ENCODE measurements at regions not wholly inside any gene's neighbourhood (a gene's known extent, or its start where the extent isn't known, plus 50 kb on each side); places are given as distances from the start of the nearest gene placed in this dataset.

DNA sequence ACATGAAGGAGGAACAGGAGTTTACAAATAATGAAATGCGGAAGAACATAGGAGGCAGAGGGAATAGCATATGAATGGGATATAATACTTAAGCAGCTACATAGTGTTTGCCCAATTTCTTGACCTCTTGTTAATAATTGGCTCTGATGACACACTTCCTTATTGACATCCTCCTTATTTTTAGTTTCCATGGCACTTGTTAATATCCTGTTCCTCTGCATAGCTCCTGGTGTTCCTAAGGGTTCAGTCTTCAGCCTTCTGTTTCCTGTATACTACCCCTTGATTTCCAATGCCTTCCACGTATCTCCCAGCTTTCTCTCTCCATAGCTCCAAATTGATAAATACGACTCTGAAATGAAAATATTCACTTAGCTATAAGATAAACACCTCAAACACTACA is 663.8 kb upstream of the API5 start:
- TF ChIP-seq POLR2A (IDR thresholded peaks at IDR 0.05): no peak
- TF ChIP-seq, protein P1, sequence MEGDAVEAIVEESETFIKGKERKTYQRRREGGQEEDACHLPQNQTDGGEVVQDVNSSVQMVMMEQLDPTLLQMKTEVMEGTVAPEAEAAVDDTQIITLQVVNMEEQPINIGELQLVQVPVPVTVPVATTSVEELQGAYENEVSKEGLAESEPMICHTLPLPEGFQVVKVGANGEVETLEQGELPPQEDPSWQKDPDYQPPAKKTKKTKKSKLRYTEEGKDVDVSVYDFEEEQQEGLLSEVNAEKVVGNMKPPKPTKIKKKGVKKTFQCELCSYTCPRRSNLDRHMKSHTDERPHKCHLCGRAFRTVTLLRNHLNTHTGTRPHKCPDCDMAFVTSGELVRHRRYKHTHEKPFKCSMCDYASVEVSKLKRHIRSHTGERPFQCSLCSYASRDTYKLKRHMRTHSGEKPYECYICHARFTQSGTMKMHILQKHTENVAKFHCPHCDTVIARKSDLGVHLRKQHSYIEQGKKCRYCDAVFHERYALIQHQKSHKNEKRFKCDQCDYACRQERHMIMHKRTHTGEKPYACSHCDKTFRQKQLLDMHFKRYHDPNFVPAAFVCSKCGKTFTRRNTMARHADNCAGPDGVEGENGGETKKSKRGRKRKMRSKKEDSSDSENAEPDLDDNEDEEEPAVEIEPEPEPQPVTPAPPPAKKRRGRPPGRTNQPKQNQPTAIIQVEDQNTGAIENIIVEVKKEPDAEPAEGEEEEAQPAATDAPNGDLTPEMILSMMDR (IDR thresholded peaks at IDR 0.05): no peak
- TF ChIP-seq POLR2AphosphoS5 (IDR thresholded peaks at IDR 0.05): no peak
- H3K4me1 ChIP-seq: no peaks in the 10 kb centered on the region
- 45 to 47% methylated on average over 3 of the region's 3 CpGs for WGBS, 2 donors (ENCODE audit: low coverage in 1 of 2)
- no peaks in the 10 kb centered on the region for H3K9me3 ChIP-seq
- ATAC-seq: no peak
- no peak overlapping the region for H3K4me3 ChIP-seq
- no peaks in the 10 kb centered on the region for H3K36me3 ChIP-seq
- no peaks in the 10 kb centered on the region for H3K27me3 ChIP-seq
- no peak overlapping the region for H3K27ac ChIP-seq

DNA sequence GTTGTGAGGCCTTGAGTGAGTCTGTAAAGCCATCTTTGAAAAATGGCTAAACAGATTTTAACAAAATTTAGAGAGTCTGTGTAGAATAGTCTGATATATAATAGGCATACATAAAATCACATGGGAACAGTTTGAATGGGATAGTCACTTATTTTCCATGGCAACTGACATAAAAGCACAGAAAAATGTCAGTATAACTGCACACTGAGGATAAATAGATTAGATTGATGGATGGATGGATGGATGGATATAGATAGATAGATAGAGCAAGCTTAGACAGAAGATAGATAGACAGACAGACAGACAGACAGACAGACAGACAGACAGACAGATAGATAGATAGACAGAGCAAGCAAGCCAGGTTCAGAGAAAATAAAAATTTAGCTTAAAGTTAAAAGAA is 660.2 kb upstream of the API5 start:
- no peak overlapping the region for H3K4me3 ChIP-seq
- H3K36me3 ChIP-seq: no peaks in the 10 kb centered on the region
- no peak for ATAC-seq
- H3K4me1 ChIP-seq: no peaks in the 10 kb centered on the region
- peaks cover 0 to 6% (median 0%) of the 10 kb centered on the region in 3 donors for H3K9me3 ChIP-seq
- no peak overlapping the region for H3K27ac ChIP-seq
- no peaks in the 10 kb centered on the region for H3K27me3 ChIP-seq
- no peak for TF ChIP-seq POLR2A (IDR thresholded peaks at IDR 0.05)
- no peak for TF ChIP-seq POLR2AphosphoS5 (IDR thresholded peaks at IDR 0.05)
- TF ChIP-seq EP300 (IDR thresholded peaks at IDR 0.05): no peak
- TF ChIP-seq, protein P1 (IDR thresholded peaks at IDR 0.05): no peak

DNA sequence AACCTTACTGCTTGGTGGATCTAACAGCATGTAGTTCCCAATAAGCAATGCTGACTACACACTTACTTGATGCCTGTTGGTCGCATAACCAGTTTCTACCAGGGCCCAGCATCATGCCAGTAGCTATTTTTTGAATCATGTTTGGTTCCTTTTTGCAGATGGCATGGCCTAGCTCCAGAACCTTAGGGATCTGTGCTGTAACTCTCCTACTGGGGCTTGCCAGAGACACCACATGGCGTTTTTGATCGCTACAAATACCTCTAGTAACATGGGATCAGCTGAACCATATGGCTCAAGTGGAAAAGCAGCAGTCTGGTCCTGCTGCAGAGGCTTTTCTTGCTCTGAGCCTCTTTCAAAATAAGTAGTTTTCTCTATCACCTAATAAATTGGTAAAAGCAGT is 654.6 kb upstream of the API5 start:
- 83 to 100% methylated on average over 2 of the region's 3 CpGs for WGBS, 2 donors (ENCODE audit: low coverage in 1 of 2)
- Histone ChIP-seq H3K36me3 (no peaks in the 10 kb centered on the region), H3K27me3 (no peaks in the 10 kb centered on the region), H3K4me3 (no peak overlapping the region), H3K9me3 (peaks cover 0 to 6% (median 0%) of the 10 kb centered on the region in 3 donors), H3K27ac (no peak overlapping the region), H3K4me1 (no peaks in the 10 kb centered on the region)
- no peak for TF ChIP-seq POLR2A (IDR thresholded peaks at IDR 0.05)
- TF ChIP-seq POLR2AphosphoS5 (IDR thresholded peaks at IDR 0.05): no peak
- TF ChIP-seq EP300 (IDR thresholded peaks at IDR 0.05): no peak
- TF ChIP-seq, protein P1 (IDR thresholded peaks at IDR 0.05): no peak
- no peak for ATAC-seq

DNA sequence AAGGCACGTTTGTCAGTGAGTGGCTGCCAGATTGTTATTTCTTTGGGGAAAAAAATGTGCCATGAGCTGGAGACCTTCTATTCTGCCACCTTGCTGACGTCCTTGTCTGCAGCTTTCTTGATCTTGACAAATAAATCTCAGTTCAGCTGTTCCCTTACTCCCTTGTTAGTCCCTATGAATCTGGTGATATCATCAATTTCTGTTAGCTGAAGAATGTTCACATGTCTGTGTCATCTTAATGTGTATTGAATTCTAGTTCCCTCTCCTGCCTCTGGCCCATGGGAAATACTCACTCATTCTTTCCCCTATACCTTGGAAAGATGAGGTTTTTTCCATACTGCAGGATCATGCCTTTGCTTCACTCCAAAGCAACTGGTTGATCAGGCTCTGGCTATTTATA is 649.9 kb upstream of the API5 start:
- no peaks in the 10 kb centered on the region for H3K4me1 ChIP-seq
- no peak overlapping the region for H3K27ac ChIP-seq
- no peaks in the 10 kb centered on the region for H3K27me3 ChIP-seq
- H3K36me3 ChIP-seq: no peaks in the 10 kb centered on the region
- WGBS, 2 donors (ENCODE audit: low coverage in 1 of 2): 34% methylated on average over 2 of the region's 2 CpGs; no CpG with 5 or more reads in 1 of the 2 donors
- ATAC-seq: no peak
- TF ChIP-seq EP300 (IDR thresholded peaks at IDR 0.05) (no peak), POLR2A (IDR thresholded peaks at IDR 0.05) (no peak), POLR2AphosphoS5 (IDR thresholded peaks at IDR 0.05) (no peak)
- TF ChIP-seq, protein P1 (IDR thresholded peaks at IDR 0.05): no peak
- no peaks in the 10 kb centered on the region for H3K9me3 ChIP-seq
- H3K4me3 ChIP-seq: no peak overlapping the region

DNA sequence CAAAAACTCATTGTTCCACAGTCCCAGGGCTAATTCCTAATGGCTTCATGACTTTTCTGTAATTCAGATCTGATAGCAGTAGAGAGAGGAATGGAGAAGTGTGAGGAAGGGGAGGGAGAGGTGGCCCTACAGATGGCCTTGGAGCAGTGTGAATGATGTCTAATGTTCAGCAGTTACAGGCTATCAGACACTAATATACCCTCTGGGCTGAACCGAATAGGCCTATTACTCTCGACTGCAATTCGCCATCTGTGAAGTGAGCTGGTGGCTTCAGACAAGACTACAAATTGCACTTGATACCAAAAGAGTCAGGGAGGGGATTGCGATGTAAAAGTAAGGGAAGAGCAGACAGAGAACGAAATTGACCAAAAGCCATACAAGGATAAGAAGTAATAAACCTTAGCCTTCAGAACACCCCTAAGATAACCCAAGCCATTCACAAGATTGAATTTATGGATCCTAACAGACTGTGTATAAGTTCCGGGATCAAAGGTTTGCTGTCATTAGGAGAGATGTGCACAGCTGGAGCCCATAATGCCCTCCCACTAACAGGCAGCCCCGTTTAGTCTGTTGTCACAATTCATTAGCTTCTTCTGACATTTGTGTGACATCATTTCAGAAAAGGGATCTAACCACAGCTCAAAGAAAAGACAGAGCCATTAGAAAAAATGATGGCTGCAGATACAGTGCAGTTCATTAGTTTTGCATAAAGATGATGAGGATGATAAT is 642.4 kb upstream of the API5 start:
- Histone ChIP-seq H3K27ac (no peak overlapping the region), H3K9me3 (no peaks in the 10 kb centered on the region), H3K4me3 (no peak overlapping the region), H3K27me3 (no peaks in the 10 kb centered on the region), H3K4me1 (no peaks in the 10 kb centered on the region), H3K36me3 (no peaks in the 10 kb centered on the region)
- WGBS, 2 donors (ENCODE audit: low coverage in 1 of 2): 52 to 88% methylated on average over 5 to 6 of the region's 7 CpGs
- TF ChIP-seq, protein P1 (IDR thresholded peaks at IDR 0.05): no peak
- no peak for TF ChIP-seq POLR2AphosphoS5 (IDR thresholded peaks at IDR 0.05)
- no peak for ATAC-seq

Measured in gastroesophageal sphincter (tissue), 4 donors.